Endodermal cell (in vitro differentiated cells): ENCODE measurements at regions not wholly inside any gene's neighbourhood (a gene's known extent, or its start where the extent isn't known, plus 50 kb on each side); places are given as distances from the start of the nearest gene placed in this dataset.

Experiments used
- DNase-seq: peaks from one replicate; pipeline ENCODE4 v3.0.0-alpha.2; 2017
- H3K27ac ChIP-seq: 2 replicates; pipeline ENCODE4 v1.5.1; 2013; ENCODE audit warnings: mild to moderate bottlenecking, low read depth, low read length, moderate library complexity
- H3K27me3 ChIP-seq: 2 replicates; pipeline ENCODE4 v1.6.1; 2013; ENCODE audit warnings: mild to moderate bottlenecking, low read length, moderate library complexity; ENCODE audit not compliant: insufficient read depth, control insufficient read depth, poor library complexity, severe bottlenecking
- H3K36me3 ChIP-seq: 2 replicates; pipeline ENCODE4 v1.7.0; 2013; ENCODE audit warnings: mild to moderate bottlenecking, low read length, moderate library complexity; ENCODE audit not compliant: control insufficient read depth, insufficient read depth
- H3K4me1 ChIP-seq: one replicate; pipeline ENCODE4 v1.7.0; 2013; ENCODE audit warnings: low read length; ENCODE audit not compliant: control insufficient read depth, insufficient read depth
- H3K4me3 ChIP-seq: 2 replicates; pipeline ENCODE4 v1.5.1; 2013; ENCODE audit warnings: mild to moderate bottlenecking, low read length, moderate library complexity
- H3K9ac ChIP-seq: 2 replicates; pipeline ENCODE4 v1.6.1; 2013; ENCODE audit warnings: mild to moderate bottlenecking, low read length, moderate library complexity; ENCODE audit not compliant: poor library complexity, severe bottlenecking; ENCODE audit errors: extremely low read depth
- H3K9me3 ChIP-seq: 2 replicates; pipeline ENCODE4 v1.6.1; 2013; ENCODE audit warnings: mild to moderate bottlenecking, low read length, moderate library complexity; ENCODE audit not compliant: control insufficient read depth
- H3K27ac Mint-ChIP-seq: 2 replicates; pipeline ENCODE4 v1.8.0; 2020; ENCODE audit warnings: mixed read lengths
- H3K27me3 Mint-ChIP-seq: 2 replicates; pipeline ENCODE4 v1.8.0; 2021; ENCODE audit warnings: mild to moderate bottlenecking, mixed read lengths; ENCODE audit not compliant: insufficient read depth
- H3K36me3 Mint-ChIP-seq: 2 replicates; pipeline ENCODE4 v1.8.0; 2020; ENCODE audit warnings: low read depth, mixed read lengths
- H3K4me1 Mint-ChIP-seq: 2 replicates; pipeline ENCODE4 v1.8.0; 2020; ENCODE audit warnings: mixed read lengths
- H3K4me3 Mint-ChIP-seq: 2 replicates; pipeline ENCODE4 v1.8.0; 2020; ENCODE audit warnings: mild to moderate bottlenecking, moderate library complexity, mixed read lengths
- H3K9me3 Mint-ChIP-seq: 2 replicates; pipeline ENCODE4 v1.8.0; 2020; ENCODE audit warnings: mild to moderate bottlenecking, mixed read lengths
- CTCF ChIP-seq: fragments of 200-600 bp; sonication (generic); conservative IDR thresholded peaks from 2 replicates; pipeline ENCODE4 v1.5.0; 2021; ENCODE audit warnings: antibody characterized with exemption, mild to moderate bottlenecking
- WGBS, 2 experiments: methylation state at CpG; one replicate each; pipeline versions ENCODE4 v1.1.5 to v1.1.7; 2013; ENCODE audit warnings: missing lambda C conversion rate in 2 of 2, mixed read lengths in 1 of 2; ENCODE audit not compliant: insufficient coverage in 1 of 2, insufficient read length in 1 of 2; 5-methylcytosine and 5-hydroxymethylcytosine counted together

DNA sequence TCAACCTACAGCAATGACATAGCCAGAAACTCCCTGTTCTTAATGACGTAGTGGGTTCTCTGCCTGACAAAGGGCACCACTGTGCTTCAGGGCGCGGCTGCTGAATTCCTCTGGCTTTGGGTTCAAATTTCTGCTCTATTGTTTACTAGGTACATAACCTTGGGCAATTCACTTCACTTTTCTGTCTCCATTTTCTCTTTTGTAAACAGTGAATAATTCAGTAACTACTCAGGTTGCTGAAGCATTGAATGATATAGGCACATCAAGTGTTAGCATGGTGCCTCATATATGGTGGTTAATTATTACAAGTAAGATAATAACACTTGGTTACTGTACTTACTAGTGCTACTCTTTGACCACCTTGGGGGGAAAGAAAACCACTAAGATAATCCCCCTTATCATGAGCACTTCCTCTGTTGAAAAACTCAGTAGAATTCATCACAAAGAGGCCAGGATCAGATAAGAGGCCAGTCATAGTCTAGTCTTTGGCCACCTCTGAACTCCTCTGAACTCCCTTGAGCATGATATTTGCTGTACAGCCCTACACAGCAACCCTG, 92.0 kb upstream of the AHR start:
- Mint-ChIP-seq H3K36me3 (no peaks in the 10 kb centered on the region), H3K4me1 (peaks cover 19% of the 10 kb centered on the region), H3K27ac (no peak overlapping the region), H3K27me3 (no peaks in the 10 kb centered on the region), H3K4me3 (no peak overlapping the region), H3K9me3 (no peaks in the 10 kb centered on the region)
- no peaks in the 10 kb centered on the region for H3K36me3 ChIP-seq
- TF ChIP-seq CTCF, result no peak
- H3K9ac ChIP-seq, result no peak overlapping the region
- H3K4me1 ChIP-seq, result no peaks in the 10 kb centered on the region
- no peaks in the 10 kb centered on the region for H3K27me3 ChIP-seq
- DNase-seq, result no peak
- H3K27ac ChIP-seq, result no peak overlapping the region
- no peaks in the 10 kb centered on the region for H3K9me3 ChIP-seq
- 95 to 100% methylated on average over 3 of the region's 3 CpGs for WGBS, 2 experiments
- H3K4me3 ChIP-seq, result no peak overlapping the region

- Histone ChIP-seq H3K9me3 (no peaks in the 10 kb centered on the region), H3K4me3 (no peak overlapping the region), H3K9ac (no peak overlapping the region), H3K36me3 (no peaks in the 10 kb centered on the region), H3K27me3 (no peaks in the 10 kb centered on the region), H3K27ac (no peak overlapping the region), H3K4me1 (no peaks in the 10 kb centered on the region)
- DNase-seq, result no peak
- no peaks in the 10 kb centered on the region for H3K36me3 Mint-ChIP-seq
- 95 to 100% methylated on average over 1 of the region's 1 CpG for WGBS, 2 experiments
- no peak overlapping the region for H3K27ac Mint-ChIP-seq
- peaks cover 15% of the 10 kb centered on the region for H3K4me1 Mint-ChIP-seq
- no peaks in the 10 kb centered on the region for H3K9me3 Mint-ChIP-seq
- TF ChIP-seq CTCF, result no peak
- H3K4me3 Mint-ChIP-seq, result no peak overlapping the region
- no peaks in the 10 kb centered on the region for H3K27me3 Mint-ChIP-seq
Observed at GRCh38 chr7:17207220-17207619, 91.2 kb upstream of the AHR start.

GRCh38 chr7:17209101-17209500, 89.4 kb upstream of the AHR start:
- no peaks in the 10 kb centered on the region for H3K4me1 ChIP-seq
- H3K4me3 ChIP-seq, result no peak overlapping the region
- 86 to 97% methylated on average over 1 to 2 of the region's 3 CpGs for WGBS, 2 experiments
- TF ChIP-seq CTCF, result no peak
- no peaks in the 10 kb centered on the region for H3K9me3 Mint-ChIP-seq
- H3K4me3 Mint-ChIP-seq, result no peak overlapping the region
- H3K36me3 Mint-ChIP-seq, result no peaks in the 10 kb centered on the region
- H3K9me3 ChIP-seq, result no peaks in the 10 kb centered on the region
- H3K27ac ChIP-seq, result no peak overlapping the region
- no peaks in the 10 kb centered on the region for H3K27me3 ChIP-seq
- H3K4me1 Mint-ChIP-seq, result peaks cover 8% of the 10 kb centered on the region
- no peaks in the 10 kb centered on the region for H3K36me3 ChIP-seq
- no peak overlapping the region for H3K9ac ChIP-seq
- no peak overlapping the region for H3K27ac Mint-ChIP-seq
- DNase-seq, result no peak
- H3K27me3 Mint-ChIP-seq, result no peaks in the 10 kb centered on the region
